ENCODE measurements at regions not wholly inside any gene's neighbourhood (a gene's known extent, or its start where the extent isn't known, plus 50 kb on each side); places are given as distances from the start of the nearest gene placed in this dataset.

- peak overlapping the region in 1 of 3 experiments; percentile 34; a peak in 3 of 7 replicates for H3K27ac Mint-ChIP-seq
- H4K8ac ChIP-seq (replicated peaks; ENCODE audit: insufficient read length, low read depth, low read length): no peak overlapping the region
- H3K4me3 Mint-ChIP-seq: no peak overlapping the region
- H3K4me2 ChIP-seq (ENCODE audit: insufficient read depth, insufficient read length, low read length): no peak overlapping the region
- H3K9me3 ChIP-seq (ENCODE audit: control insufficient read depth, low read depth, low read length): no peaks in the 10 kb centered on the region
- H2BK12ac ChIP-seq (ENCODE audit: insufficient read length, low read depth, low read length): no peak overlapping the region
- H2AK5ac ChIP-seq (ENCODE audit: insufficient read length, low read length): no peak overlapping the region
- no peak overlapping the region for H3K9ac ChIP-seq (ENCODE audit: extremely low read depth, insufficient read length, low read length)
- no peak overlapping the region for H2AFZ ChIP-seq (ENCODE audit: low read length)
- no peaks in the 10 kb centered on the region for H3K23me2 ChIP-seq (ENCODE audit: insufficient read length, low read depth, low read length, poor library complexity, severe bottlenecking)
- no peak for TF ChIP-seq CTCF (conservative IDR thresholded peaks at IDR 0.05)
- peaks cover 34 to 48% of the 10 kb centered on the region in 2 experiments for H3K4me1 Mint-ChIP-seq
- no peaks in the 10 kb centered on the region; a peak in 1 of 5 replicates for H3K9me3 Mint-ChIP-seq
- no peaks in the 10 kb centered on the region for H3K27me3 Mint-ChIP-seq (ENCODE audit: low read depth)
- no peak overlapping the region for H2BK5ac ChIP-seq (ENCODE audit: insufficient read length, low read length)
- H3T11ph ChIP-seq (ENCODE audit: low read length): no peak overlapping the region
- no peak overlapping the region for H2BK15ac ChIP-seq (ENCODE audit: low read depth, low read length)
- H3K14ac ChIP-seq (ENCODE audit: insufficient read depth, low read length): no peak overlapping the region
- no peak overlapping the region for H2BK120ac ChIP-seq (ENCODE audit: low read depth, low read length, poor library complexity, severe bottlenecking)
- H3K27me3 ChIP-seq (ENCODE audit: insufficient read depth, low read length): no peaks in the 10 kb centered on the region
- no peak overlapping the region for H3K23ac ChIP-seq (ENCODE audit: insufficient read length, low read depth, low read length)
- no peaks in the 10 kb centered on the region for H3K79me2 ChIP-seq (ENCODE audit: insufficient read depth, low read length)
- WGBS (ENCODE audit: extremely low coverage, insufficient read length, low lambda C conversion rate): no CpG with 5 or more reads among the region's 1 CpG
- no peak overlapping the region for H3K27ac ChIP-seq (ENCODE audit: insufficient read length, low read depth, low read length)
- H2BK20ac ChIP-seq (ENCODE audit: low read depth, low read length, poor library complexity, severe bottlenecking): no peak overlapping the region
- no peak overlapping the region for H4K5ac ChIP-seq (ENCODE audit: insufficient read length, low read depth, low read length)
- H3K36me3 Mint-ChIP-seq (ENCODE audit: insufficient read depth in 1 of 3, low read depth in 3 of 3): no peaks in the 10 kb centered on the region
- H4K20me1 ChIP-seq (ENCODE audit: control insufficient read depth, insufficient read depth, insufficient read length): no peaks in the 10 kb centered on the region
- H3K79me1 ChIP-seq (ENCODE audit: insufficient read depth, low read depth, low read length, poor library complexity, severe bottlenecking): no peaks in the 10 kb centered on the region
- no peak overlapping the region for H3K4ac ChIP-seq (ENCODE audit: low read depth, low read length)
- no peak overlapping the region for H4K91ac ChIP-seq (ENCODE audit: insufficient read length, low read depth, low read length)
- H3K56ac ChIP-seq (ENCODE audit: insufficient read length, low read depth, low read length): no peak overlapping the region
- peaks cover 10% of the 10 kb centered on the region for H3K4me1 ChIP-seq (ENCODE audit: insufficient read depth, low read length)
- DNase-seq: no peak
- H3K18ac ChIP-seq (ENCODE audit: insufficient read length, low read depth, low read length): no peak overlapping the region
Observed at GRCh38 chr1:222242492-222242891, 305.4 kb downstream of the HHIPL2 start.
